ENCODE measurements at regions not wholly inside any gene's neighbourhood (a gene's known extent, or its start where the extent isn't known, plus 50 kb on each side); places are given as distances from the start of the nearest gene placed in this dataset.
"Not testable (repeated sequence)": the region's sequence is repeated elsewhere in the genome, so short reads cannot be mapped to it uniquely, and the experiment has no call there.

DNA sequence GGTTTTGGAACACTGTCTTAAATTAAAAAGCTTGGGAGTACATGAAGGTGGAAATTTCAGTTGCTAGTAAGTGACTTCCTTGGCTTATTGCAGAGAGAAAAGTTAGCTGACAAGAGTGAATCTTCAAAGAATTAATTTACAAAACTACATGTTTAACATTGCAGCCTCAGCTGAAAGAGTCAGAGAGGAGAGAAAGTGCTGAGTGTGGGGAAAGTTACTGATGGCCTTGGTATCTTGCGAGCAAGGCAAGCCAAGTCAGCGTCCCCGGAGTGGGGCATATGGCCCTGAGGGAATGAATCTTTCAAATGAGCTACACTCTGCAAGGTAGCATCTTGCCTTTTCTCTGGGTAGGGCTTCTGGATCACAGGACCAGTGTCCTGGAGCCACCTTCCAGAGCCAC is 131.3 kb downstream of the LPIN1 start:
- DNase-seq = no peak

DNA sequence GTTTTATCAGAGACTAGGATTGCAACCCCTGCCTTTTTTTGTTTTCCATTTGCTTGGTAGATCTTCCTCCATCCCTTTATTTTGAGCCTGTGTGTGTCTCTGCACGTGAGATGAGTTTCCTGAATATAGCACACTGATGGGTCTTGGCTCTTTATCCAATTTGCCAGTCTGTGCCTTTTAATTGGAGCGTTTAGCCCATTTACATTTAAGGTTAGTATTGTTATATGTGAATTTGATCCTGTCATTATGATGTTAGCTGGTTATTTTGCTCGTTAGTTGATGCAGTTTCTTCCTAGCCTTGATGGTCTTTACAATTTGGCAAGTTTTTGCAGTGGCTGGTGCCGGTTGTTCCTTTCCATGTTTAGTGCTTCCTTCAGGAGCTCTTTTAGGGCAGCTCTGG is 138.8 kb downstream of the LPIN1 start:
- DNase-seq = not testable (repeated sequence)

DNA sequence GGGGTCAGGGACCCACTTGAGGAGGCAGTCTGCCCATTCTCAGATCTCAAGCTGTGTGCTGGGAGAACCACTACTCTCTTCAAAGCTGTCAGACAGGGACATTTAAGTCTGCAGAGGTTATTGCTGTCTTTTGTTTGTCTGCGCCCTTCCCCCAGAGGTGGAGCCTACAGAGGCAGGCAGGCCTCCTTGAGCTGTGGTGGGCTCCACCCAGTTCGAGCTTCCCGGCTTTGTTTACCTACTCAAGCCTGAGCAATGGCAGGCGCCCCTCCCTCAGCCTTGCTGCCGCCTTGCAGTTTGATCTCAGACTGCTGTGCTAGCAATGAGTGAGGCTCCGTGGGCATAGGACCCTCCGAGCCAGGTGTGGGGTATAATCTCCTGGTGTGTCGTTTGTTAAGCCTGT is 140.5 kb downstream of the LPIN1 start:
- not testable (repeated sequence) for DNase-seq

DNA sequence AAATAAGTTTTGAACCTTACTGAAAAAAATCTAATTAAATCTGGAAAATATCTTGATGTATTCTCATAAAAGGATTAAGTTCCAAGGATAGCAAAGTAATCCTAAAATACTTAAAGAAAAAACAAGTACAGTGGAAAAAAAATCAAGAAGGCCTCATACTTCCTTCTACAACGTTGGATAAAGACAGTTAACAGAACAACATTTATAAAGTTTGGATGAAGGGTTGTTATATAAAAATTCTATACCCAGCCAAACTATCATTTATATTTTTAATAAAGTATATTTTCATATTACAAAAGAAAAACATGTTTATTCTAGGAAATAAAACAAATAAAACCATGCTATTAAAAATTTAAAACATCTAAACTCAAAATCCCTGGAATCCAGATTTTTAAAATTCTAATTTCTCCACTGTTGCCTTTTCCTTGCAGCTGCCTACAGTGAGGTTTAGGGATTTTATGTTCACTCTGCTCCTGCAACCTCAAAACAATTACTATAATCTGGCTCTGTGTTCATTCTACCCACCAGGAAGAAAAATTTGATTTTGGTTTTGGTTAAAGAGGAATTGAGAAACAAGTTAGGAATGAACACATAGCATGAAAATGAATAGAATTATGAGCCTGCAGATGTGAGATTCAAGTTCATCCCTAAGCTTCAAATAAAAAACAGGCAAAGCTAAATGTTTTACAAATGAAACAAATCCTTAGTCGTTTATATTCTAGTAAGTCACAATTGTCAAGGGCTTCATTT is 142.8 kb downstream of the LPIN1 start:
- no peak for DNase-seq

DNA sequence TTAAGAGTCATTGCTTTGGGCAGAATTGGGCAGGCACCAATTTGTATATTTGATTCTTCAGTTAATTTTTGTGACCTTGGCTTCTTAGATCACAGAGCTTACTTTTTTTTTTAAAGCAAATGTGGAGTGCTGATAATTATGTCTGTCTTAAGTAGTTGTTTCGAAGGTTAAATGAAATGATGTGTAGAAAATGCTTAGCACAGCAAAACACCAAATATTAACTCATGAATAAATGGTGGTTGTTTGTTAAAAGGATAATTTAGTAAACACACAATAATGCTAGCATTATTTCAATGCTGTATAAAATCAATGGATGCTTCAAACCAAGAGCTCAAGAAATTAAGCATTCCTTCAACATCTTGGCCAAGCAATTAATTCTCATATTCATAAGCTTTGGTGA is 143.4 kb downstream of the LPIN1 start:
- DNase-seq = no peak

DNA sequence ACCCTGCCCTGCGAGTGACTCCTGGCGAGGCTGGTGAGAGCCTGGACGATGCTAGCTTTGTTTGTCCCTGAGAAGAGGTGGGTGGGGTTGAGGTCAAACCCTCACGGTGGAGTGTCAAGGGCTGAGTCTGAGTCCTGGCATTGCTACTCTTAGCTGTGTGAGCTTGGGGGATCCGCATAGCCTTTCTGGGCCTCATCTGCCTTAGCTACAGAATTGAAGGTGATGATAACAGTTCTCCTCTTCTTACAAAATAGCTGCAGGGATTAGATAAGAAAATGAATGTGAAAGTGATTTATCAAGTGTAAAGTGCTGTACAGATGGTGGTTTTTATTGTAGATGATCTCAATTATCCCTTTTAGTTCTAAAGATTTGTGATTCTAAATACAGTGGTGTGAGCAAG is 144.6 kb downstream of the LPIN1 start:
- no peak for DNase-seq

DNA sequence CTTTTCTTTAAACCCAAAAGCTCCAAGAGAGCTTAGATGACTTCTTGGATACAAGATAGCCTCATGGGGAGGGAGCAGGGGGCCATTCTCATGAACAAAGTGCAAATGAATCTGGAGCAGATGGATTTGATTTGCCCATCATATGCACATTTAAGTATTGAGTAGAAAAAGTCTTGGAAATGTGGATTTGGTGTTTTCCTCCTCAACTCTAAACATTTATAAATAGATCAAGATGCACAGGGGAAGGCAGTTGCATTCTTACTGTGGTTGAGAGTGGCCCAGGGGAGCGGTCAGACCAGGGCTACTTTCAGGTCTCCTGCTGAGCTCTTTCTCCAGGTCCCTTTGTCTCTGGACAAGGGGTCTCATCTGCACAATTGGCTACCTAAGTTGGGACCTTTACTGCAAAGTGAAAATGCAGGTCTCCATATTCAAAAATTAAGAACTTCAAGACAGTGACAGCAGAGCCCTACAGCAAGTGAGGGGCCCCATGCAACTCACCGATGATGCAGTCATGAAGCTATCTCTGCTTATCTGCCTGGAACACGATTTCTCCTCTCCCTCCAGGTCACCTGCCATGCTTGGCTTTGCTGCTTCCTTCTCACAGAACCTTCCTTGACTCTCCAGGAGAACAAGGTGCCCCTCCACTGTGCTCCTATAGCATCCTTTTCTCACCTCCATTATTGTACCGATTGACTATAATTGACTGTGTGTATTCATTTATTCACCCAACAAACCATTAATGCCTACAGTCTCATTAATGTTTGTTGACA is 145.4 kb downstream of the LPIN1 start:
- no peak for DNase-seq

DNA sequence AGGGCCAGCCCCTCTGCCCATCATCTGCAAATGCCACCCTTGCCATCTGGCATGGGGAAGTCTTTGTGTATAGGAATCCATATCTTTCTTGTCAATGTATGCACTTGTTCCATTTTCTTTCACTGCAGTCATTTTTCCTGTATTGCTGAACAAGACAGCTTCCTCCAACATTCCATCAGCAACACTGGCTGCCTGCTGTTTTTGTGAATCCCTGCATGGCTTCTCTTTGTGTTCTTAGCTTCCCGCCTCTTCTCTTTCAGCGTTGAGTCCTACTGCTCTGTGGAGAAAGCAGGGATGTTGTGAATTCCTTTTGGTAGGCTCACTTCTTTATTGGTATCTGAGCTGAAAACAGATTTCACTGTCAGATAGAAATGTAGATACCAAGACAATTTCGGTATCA is 150.0 kb downstream of the LPIN1 start:
- no peak for DNase-seq

DNA sequence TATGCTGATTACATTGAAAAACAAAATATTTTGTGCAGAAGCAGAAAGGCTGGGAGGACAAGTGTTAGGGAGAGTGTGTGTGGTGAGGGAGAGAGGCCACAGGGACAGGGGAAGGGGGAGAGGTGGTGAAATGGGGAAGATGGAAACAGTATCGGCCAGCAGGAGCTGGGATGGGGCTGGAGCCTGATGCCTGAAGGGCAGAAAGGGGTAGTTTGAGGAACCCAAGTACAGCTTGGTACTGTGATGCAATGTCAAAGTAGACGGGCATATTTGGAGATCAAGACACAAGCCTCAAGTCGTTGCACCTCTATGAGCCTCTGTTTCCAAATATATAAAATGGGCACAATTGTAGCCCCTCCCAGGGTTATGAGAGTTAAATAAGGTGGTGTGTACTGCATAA is 152.1 kb downstream of the LPIN1 start:
- DNase-seq = peak in 2 of 3 donors; percentile 33 to 41

DNA sequence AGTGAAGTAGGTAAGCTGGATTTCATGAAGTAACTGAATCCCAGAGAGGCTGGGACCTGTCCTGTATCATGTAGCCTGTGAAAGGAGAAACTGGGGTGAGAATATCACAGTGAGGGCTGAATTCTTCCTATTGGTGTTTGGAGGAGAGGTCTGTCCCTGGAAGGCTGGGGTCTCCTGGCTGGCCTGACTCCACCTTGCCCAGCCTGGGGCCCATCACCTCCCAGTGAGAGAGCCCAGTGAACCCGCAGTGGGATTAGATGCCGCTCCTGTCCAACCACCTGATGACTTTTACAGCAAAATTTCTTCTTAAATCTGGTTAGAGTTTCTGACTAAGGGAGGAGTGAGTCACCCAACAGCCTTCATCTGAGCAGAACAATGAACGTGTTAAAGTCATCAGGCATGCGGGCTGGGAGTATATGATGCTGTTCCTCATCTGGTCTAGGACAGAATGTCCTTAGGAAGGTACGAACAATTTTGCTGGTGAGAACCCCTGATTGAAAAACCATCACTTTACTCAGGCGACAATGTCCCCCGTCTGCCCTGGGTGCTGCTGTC is 152.9 kb downstream of the LPIN1 start:
- peak in 2 of 3 donors; percentile 25 to 36 for DNase-seq

DNA sequence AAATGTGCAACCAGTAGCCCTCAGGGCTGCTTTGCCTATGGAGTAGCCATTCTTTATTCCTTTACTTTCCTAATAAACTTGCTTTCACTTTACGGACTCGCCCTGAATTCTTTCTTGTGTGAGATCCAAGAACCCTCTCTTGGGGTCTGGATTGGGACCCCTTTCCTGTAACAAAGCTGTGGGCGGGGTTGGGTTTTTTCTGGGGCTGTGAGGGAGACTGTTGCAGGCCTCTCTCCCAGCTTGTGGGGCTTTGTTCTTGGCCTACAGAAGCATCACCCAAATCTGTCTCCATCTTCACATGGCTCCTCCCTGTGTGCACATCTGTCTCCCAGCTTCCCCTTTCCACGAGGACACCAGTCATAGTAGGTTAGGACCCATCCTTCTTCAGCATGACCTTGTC is 154.5 kb downstream of the LPIN1 start:
- not testable (repeated sequence) for DNase-seq

DNA sequence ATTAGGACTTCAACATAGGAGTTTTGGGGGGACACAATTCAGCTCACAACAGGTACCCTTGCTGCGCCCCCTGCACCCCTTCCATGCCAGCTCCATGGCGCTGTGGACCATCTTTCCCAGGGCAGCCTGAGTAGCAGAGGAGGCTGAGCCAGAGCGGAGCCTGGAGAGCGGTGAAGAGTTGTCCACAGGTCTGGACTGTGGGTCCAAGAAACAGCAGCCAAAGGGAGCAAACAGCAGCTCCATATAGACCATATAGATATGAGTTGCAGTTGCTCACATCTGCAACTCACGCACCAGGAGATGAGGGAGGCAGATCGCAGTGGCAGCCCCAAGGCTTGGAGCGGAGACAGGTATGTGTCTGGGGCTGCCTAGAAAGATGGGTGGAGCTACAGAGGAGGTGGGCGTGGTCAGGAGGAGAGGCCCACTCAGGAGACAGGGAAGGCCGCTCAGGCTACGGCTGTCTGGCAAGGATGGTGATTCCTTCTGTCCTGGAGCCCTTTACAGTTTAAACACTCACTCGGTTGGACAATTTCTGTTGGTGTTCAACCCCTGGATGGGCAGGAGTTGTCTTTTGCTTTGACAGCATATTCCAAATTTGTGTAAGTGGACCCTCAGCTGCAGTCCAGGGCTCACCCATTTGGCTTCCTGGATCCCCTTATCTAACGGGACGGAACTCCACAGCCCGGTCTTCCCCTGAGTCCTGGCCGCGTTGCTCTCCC is 155.1 kb downstream of the LPIN1 start:
- no peak for DNase-seq

DNA sequence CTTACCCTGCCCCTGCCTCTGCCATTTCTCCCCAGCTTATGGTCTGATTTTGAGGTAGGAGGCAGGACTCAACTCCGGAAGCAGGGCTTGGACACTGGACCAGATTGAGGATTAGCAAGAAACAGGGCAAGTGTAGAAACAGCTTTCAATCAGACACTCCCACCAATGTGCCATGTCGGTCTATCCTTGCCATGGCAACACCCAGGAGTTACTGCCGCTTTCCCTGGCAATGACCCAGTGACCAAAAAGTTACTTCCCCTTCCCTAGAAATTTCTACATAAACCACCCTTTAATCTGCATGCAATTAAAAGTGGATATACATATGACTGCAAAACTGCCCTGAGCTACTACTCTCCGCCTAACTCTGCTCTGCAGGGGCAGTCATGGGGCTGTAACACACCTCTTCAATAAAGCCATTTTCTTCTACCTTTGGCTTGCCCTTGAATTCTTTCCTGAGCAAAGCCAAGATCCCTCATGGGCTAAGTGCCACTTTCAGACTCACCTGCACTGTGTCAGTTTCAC is 156.7 kb downstream of the LPIN1 start:
- DNase-seq = peak; percentile 51 to 61 (median 58)

DNA sequence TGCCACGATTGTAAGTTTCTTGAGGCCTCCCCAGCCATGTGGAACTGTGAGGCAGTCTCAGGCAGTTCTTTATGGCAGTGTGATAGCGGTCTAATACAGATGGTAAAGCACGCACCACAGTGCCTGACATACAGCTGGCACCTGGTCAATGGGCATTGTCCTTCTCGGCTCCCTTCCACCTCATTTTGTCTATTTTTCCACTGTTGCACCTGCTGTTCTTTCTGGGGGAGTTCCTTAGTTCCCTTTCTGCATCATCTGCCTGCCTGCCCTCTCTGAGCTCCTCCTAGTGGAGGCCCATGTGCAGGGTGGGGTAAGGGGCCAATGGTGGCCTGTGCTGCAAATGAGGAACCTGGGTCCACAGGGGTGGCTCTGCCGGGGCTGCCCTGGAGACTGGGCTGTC is 157.6 kb downstream of the LPIN1 start:
- peak; percentile 28 to 54 (median 37) for DNase-seq

DNA sequence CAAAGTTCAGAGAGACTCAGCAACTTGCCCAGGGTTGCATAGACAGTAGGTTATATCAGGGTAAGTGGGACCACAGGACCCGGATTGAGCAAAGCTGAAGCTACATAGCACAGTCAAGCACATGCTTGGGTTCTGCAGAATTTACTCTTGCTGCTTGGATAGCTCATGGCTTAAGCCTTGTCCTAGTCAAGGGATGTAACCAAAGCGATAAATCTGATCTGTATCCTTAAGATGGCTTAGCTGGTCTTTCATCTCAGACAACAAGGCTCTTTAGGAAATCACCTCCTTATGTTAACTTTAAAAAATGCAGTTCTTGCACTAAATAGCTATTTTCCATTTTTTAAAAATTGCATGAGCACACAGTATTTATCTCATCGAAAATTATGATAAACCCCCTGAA is 158.5 kb downstream of the LPIN1 start:
- DNase-seq = no peak

DNA sequence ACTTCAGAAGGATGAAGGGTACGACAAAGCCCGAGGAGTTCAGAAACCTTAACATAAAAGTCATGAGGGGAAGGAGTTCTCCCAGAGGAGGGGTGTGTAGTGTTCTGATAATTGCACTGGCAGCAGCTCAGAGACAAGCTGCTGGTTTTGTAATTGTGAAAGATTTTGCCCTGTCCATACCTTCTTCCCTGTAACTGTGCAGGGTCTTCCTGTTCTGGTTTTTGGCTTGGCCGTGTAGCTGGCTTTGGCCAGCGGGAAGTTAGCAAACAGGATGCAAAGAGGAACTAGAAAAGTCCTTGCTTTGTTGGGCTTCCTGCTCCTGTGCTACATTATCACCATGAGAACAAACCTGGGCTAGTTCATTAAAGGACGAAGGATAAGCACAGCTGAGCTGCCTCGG is 160.8 kb downstream of the LPIN1 start:
- peak; percentile 57 to 66 (median 64) for DNase-seq

DNA sequence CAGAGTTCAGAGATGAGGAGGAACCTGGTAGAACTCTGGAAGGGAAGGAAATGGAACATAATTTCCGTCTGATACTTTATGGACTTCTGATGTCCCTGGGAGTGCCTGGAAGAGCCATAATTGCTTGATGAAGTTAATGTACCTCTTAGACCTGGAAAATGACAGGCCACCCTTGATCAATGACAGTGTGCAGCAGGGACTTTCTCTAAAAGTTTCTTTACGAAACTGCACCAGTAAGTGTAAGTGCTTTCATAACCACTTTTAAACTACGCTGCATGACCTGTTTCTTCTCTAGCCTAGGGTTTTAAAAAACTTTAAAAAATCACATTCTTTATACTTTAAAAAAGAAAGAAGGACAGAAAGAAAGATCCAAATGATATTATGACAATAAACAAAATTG is 164.5 kb downstream of the LPIN1 start:
- no peak for DNase-seq

DNA sequence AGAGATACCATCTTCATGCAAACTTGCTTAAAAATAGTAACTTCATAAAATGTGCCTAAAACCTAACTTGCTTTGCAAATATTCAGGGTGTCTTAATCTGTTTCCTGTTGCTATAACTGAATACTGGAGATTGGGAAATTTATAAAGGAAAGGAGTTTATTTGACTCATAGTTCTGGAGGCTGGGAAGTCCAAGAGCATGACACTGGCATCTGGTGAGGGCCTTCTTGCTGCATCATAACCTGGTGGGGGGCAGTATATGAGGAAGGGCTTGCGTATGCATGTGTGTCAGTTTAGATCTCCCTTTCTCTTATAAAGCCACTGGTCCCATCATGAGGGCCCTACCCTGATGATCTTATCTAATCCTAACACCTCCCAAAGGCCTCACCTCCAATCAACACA is 166.5 kb downstream of the LPIN1 start:
- DNase-seq = peak in 2 of 3 donors; percentile 23 to 38

DNA sequence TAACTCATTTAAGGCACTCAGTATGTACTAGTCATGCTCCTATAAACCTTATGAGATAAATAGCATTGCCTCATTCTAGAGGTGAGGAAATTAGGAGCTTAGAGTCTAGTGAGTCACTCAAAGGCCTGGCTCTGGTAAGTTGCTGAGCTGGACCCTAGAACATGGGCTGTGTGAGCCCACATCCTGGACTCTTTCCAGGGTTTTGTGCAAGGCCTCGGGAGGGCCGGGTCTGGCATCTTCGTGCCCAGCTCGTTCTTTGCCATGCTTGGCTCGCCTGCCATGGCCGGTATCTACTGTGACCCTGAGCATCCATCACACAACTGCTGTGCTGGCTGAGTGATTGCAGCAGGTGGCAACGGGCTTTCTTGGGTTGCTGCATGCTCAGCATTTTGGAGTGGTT is 168.0 kb downstream of the LPIN1 start:
- DNase-seq = peak; percentile 18 to 55 (median 55)

DNA sequence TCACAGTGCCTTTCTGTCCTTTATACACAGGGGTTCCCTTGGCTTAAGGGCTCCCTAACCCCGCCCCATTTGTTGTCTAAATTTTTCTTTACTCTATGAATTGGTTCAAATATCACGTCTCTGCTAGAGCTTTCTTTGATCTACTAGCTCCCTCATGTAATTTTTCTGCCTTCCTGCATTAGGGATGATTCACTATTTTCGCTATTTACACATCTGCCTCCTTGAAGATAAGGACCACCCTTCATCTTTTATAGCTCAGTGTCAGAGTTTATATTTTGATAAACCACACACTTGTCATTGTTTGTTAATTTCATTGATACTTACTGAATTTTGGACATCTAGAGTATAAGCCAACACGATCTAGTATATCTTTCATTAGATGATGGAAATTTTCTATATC is 169.2 kb downstream of the LPIN1 start:
- no peak for DNase-seq

DNA sequence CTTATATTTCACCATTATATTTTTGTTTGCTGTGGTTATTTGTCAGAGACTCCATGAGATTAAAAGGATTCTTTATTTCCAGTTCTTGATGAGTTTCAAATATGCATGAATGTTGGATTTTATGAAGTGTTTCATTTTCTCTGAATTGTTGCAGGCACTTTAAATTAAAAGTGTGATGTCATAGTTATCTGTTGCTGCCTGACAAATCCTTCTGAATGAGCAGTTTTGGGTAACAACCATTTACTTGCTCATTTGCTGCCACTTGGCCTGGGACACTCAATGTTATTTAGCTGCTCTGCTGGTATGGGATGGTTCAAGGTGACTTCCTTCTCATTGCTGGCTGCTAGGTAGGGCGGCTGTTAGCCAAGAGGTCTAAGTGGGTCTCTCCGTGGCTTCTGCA is 173.5 kb downstream of the LPIN1 start:
- no peak for DNase-seq

DNA sequence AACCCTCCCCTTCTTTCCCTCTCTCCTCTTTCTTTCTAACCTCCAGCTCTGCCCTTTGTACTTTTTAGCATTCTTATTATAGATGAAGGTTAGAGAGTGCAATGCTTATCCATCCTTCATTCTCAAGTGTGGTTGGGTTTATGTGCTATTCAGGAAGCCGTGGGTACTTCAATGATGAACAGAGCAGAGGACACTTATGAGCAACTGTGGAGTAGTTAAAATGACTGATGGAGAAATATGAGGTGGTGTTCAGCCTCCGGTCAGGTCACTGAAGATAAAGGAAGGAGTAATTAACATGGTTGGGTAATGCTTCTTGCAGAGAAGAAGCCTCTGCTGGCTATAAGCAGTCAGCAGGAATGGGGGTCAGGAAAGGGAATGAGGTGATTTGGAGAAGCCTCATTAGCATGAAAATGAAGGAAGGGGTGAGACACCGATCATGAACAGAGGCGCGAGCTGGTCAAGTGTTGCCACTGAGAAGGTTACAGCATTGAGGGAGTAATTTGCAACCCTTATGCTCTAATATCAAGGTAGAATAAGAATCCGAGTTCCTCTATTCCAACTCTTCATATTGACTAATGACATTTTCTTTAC is 174.7 kb downstream of the LPIN1 start:
- no peak for DNase-seq

DNA sequence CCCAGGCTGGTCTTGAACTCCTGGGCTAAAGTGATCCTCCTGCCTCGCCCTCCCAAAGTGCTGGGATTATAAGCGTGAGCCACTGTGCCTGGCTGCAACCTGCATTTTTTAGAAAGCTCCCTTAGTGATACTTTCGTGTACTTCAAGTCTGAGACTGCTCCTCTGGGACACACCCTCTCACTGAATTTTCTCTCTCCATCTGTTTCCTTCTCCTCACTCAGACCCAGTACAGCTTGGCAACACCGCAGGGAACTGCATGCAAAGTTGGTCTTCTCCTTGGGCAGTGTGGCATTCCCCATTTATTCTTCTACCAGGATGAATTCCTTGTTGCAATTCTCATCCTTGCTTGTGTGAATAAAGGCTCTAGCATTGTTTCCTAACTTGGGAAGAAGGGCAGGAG is 175.9 kb downstream of the LPIN1 start:
- no peak for DNase-seq

Measured in suppressor macrophage treated with lipopolysaccharide for 1 hour (primary cell).